ENCODE measurements at regions not wholly inside any gene's neighbourhood (a gene's known extent, or its start where the extent isn't known, plus 50 kb on each side); places are given as distances from the start of the nearest gene placed in this dataset.

- TF ChIP-seq EZH2phosphoT487 (conservative IDR thresholded peaks at IDR 0.05; ENCODE audit: low read length), result no peak
- TF ChIP-seq CTCF (IDR thresholded peaks at IDR 0.05; ENCODE audit: insufficient read depth, low read length, poor library complexity, severe bottlenecking), result no peak
Measured at GRCh38 chr7:42627626-42628025, 284.2 kb downstream of the C7orf25 start.

Measured in SU-DHL-6 (cell line).